Superior temporal gyrus (tissue), 1 donor: ENCODE measurements at regions not wholly inside any gene's neighbourhood (a gene's known extent, or its start where the extent isn't known, plus 50 kb on each side); places are given as distances from the start of the nearest gene placed in this dataset.
"Not testable (repeated sequence)": the region's sequence is repeated elsewhere in the genome, so short reads cannot be mapped to it uniquely, and the experiment has no call there.

Source experiments
- DNase-seq: peaks from one replicate; pipeline ENCODE4 v3.0.0-alpha.2; 2016; ENCODE audit errors: extremely low spot score

- DNase-seq = no peak
Observed at GRCh38 chr20:2203436-2203835, 92.4 kb upstream of the TGM3 start.

DNA sequence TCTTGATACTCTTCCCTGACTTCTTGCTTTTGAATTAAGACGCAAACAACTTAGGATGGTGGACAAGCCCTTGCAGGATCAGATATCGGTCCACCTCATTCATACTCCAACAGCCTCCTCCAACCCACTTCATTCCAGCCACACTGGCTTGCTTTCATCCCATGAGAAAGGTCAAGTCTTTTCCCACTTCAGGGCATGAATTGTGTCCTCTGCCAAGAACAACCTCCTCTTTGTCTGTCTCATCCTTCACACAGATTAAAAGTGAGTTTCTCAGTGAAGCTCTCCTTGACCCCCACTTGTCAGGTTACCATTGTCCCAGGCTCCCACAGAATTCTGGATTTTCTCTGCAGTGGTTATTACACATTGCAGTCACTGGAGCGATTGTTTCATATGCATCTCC lies 91.8 kb upstream of the TGM3 start:
- no peak for DNase-seq

- peak; percentile 55 for DNase-seq
Observed at GRCh38 chr20:2206957-2207769, 88.6 kb upstream of the TGM3 start.

DNA sequence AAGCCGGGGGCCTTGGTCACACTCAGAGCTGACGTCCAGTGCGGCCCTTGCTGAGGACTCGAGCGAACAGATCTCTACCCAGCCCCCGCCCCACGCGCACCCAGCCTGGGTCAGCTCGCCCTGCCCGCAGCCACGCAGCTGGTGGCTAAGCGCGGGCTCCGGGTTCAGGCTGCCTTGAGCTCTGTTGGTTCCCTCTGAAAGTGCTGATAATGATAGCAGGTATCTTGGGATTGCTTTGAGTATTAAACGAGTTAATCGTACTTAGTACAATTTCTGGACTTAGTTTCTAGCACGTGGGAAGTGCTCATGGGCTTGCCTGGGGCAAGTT lies 88.1 kb upstream of the TGM3 start:
- DNase-seq = no peak

DNA sequence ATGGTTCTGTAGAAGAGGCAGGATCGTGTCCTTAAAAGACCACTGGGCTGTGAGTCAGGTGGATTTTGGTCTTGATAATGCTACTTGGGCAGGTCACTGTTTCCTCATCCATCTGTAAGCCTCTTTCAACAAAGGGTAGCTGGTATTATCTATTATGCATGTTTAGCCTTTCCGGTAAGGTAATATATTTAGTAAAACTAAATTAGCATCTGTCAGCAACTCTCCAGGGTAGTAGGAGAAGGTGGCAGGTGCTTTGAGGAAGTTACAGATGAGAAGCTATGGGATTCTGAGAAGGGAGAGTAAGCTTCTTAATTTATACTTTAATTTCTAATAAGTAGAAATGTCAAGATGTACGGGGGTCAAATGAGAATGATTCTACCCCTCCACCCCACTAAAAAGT lies 86.9 kb upstream of the TGM3 start:
- no peak for DNase-seq

DNA sequence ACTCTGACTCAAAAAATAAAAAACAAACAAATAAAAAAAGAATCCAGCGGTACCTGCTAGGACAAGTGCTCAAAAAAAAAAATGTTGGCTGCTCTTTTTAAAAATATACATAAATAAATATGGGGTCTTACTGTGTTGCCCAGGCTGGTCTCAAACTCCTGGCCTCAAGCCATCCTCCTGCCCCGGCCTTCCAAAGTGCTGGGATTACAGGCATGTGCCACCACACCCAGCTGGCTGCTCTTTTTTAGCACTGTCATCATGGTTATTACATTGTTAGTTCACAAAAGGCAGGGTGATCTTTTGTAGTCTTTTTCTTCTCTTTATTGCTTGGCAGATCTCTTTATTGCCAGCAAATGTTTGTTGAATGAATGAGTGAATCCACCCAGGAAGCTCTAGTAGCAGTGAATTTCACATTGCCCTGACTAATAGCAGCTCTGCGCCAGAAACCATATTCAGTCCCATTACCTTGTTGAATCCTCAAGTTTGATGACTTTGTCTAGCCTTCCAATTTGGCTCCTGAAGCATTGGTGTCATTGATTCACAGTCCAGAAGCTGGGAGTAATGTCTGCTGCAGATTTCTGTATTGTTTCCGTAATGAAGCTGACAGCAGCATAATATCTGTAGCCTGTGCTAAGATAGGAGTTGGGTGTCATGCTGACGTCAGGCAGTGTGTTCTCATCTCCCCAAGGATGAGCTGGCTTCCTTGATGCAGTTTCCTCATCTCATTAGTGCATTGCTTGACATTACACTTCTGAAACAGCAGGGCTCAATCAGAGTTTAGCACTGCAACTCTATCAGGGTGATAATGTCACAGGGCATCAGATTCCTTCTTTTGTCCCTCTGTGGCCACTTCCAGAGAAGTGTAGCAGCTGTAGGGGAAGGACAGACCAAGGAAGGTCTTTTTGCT lies 84.9 kb upstream of the TGM3 start:
- DNase-seq = peak; percentile 39

- DNase-seq = no peak
Observed at GRCh38 chr20:2212456-2213015, 83.3 kb upstream of the TGM3 start.

DNA sequence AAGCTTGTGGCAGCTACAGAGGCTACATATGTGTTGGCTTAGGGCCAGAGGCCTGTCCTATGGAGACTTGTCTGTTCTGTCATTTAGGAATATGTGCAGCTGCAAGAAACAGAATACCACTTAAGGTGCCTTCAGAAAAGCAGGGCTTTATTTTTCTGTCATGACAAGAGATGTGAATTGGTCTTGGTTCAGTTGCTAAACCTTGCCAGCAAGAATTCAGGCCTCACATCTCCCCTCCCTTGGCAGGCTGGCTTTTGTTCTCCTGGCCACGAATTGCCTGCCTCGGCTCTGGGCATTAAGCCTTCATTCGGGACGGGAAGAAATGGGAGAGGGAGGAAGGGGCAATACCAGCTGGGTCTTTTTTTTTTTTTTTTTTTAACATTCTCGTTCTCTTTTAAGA lies 82.4 kb upstream of the TGM3 start:
- no peak for DNase-seq

- no peak for DNase-seq
Observed at GRCh38 chr20:2217857-2218539, 77.8 kb upstream of the TGM3 start.

GRCh38 chr20:2219481-2220006 lies 76.3 kb upstream of the TGM3 start:
- no peak for DNase-seq

DNA sequence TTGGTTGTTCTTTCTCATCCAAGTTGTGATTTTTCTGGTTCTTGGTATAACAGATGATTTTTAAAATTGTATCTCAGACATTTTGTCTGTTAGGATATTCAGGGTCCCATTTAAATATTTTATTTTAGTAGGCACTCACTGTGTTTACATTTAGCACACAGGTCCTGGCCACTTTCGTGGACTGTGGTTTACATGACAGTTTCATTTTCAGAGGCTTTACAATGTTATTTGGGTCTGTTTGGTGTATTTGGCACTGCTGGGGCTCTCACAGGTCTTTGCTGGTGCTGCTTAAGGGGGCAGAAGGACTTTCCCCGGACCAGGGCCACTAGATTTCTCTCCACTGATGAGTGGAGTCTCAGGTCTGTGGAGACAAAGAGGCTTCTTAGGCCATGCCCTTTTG lies 75.5 kb upstream of the TGM3 start:
- no peak for DNase-seq

DNA sequence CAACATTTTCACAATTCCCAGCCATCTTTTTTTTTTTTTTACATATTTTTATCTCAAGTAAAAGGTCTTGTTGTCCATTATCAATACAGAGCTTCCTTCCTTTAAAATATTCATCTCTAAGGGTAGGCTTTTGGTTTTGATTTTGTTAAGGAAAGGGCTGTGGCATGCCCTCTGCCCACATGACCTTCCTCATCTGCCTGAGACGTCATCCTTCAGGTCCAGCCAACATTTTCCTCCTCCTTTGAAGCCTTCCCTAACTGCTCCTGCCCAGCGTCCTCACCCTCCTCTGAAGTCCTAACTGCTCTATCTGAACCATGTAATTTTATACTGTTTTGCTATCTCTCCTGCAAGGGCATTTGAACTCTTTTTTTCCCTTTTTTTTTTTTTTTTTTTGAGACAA lies 73.9 kb upstream of the TGM3 start:
- DNase-seq = no peak

GRCh38 chr20:2223558-2224367 lies 72.0 kb upstream of the TGM3 start:
- DNase-seq = no peak

DNA sequence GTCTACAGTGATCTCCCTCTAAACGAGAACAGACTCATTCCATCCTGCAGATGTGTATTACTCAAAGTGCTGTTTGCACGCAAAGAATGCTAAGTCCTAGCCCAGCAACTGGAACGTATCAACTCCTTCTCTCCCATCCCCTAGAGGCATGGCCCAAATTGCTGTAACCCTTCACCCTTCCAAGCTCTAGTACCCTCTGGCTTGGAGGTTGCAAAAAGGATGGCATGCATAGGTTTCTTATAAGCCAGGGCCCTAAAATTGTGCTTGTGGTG lies 71.5 kb upstream of the TGM3 start:
- no peak for DNase-seq

GRCh38 chr20:2227285-2227684 lies 68.5 kb upstream of the TGM3 start:
- DNase-seq = not testable (repeated sequence)

GRCh38 chr20:2227861-2228260 lies 67.9 kb upstream of the TGM3 start:
- no peak for DNase-seq

DNA sequence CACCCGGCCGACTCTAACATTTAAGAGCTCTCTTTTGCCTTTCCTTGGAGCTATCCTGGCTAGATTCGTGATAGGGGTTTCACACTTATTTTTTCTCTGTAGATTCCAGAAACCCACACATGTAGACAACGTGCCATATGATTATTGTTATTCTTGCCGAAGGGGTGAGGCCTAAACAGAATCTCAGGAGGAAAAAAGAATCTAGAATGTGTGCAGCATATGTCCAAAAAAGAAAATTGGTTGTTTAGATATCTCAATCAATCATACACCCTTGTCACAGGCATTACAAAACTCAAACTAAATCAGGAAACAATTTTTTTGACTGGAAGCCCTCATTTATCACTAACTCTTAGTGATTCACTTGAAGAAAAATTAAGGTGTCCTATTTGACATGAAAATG lies 66.9 kb upstream of the TGM3 start:
- no peak for DNase-seq

GRCh38 chr20:2230726-2231488 lies 64.9 kb upstream of the TGM3 start:
- DNase-seq = no peak

DNA sequence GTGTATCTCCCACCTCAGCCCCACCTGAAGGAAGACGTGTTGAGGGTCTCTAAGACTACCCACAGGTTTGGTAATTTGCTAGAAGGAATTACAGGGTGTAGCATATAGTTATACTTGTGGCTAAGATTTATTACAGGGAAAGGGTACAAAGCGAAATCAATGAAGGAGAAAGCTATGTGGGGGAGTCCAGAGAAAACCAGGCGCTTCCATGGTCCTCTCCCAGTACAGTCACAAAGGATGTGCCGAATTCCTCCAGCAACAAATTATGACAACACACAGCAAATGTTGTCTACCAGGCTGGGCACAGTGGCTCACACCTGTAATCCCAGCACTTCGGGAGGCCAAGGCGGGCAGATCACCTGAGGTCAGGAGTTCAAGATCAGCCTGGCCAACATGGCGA lies 64.1 kb upstream of the TGM3 start:
- no peak for DNase-seq

DNA sequence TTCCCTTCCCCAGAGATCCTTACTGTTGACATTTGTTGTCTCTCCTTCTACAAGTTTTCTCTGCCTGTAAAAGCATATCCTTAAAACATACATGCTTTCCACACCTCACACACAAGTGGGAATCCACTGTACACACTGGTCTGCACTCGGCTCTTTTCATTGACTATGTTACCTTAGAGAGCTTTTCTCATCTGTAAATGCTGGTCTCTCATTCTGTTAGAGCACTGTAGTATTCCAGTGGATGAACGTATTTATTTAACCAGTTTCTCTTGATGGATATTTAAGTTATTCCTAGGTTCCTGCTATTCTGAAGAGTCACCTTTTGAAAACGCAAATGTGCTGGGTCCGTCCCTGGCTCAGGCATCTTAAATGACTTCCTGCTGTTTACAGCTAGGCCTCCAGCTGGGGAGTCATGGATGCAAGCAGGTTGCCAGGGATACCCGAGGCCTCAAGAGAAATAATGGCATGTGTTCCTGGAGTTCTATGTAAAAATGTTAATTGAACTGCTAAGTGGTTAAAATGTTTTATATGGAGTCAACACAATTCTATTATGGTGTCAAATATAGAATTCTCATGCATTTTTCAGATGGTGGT lies 61.1 kb upstream of the TGM3 start:
- peak; percentile 34 for DNase-seq
